ENCODE measurements at regions not wholly inside any gene's neighbourhood (a gene's known extent, or its start where the extent isn't known, plus 50 kb on each side); places are given as distances from the start of the nearest gene placed in this dataset.

DNA sequence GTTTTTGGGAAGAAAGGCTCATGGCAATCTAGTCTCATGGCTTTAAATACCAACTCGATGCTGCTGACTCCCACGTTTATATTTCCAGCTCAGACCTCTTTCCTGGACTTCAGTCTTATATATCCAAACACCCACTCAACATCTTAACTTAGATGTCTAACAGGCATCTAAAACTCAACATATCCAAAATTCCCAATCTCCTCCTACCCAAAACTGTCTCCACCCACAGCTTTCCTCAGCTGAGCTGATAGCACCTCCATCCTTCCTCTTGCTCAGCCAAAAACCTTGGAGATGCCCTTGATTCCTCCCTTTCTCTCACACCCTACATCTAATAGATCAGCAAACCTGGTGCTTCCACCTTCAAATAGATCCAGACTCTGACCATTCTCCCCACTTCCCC is 202.5 kb downstream of the TLE3 start:
- TF ChIP-seq, protein P1, sequence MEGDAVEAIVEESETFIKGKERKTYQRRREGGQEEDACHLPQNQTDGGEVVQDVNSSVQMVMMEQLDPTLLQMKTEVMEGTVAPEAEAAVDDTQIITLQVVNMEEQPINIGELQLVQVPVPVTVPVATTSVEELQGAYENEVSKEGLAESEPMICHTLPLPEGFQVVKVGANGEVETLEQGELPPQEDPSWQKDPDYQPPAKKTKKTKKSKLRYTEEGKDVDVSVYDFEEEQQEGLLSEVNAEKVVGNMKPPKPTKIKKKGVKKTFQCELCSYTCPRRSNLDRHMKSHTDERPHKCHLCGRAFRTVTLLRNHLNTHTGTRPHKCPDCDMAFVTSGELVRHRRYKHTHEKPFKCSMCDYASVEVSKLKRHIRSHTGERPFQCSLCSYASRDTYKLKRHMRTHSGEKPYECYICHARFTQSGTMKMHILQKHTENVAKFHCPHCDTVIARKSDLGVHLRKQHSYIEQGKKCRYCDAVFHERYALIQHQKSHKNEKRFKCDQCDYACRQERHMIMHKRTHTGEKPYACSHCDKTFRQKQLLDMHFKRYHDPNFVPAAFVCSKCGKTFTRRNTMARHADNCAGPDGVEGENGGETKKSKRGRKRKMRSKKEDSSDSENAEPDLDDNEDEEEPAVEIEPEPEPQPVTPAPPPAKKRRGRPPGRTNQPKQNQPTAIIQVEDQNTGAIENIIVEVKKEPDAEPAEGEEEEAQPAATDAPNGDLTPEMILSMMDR (IDR thresholded peaks at IDR 0.05) = no peak
- no peak for TF ChIP-seq ZFX (IDR thresholded peaks at IDR 0.05; ENCODE audit: borderline replicate concordance)

Data from 22Rv1 (cell line).